Uterus (tissue), 2 donors: ENCODE measurements at regions not wholly inside any gene's neighbourhood (a gene's known extent, or its start where the extent isn't known, plus 50 kb on each side); places are given as distances from the start of the nearest gene placed in this dataset.

ENCODE experiments used
- POLR2A ChIP-seq, 2 donors: fragments of 450-650 bp; IDR thresholded peaks; one replicate each; pipeline ENCODE4 v1.6.1; 2016; ENCODE audit warnings: antibody characterized with exemption in 2 of 2, mild to moderate bottlenecking in 1 of 2, moderate library complexity in 1 of 2
- TF ChIP-seq, protein P1 (sequence below), 4 experiments: fragments of 200-600 bp in 2 of 4; fragments of 450-650 bp in 2 of 4; sonication (generic) in 2 of 4; IDR thresholded peaks; one replicate each; pipeline ENCODE4 v1.5.1; 2016 to 2019; ENCODE audit warnings: antibody characterized with exemption in 4 of 4, mild to moderate bottlenecking in 2 of 4, moderate library complexity in 1 of 4

DNA sequence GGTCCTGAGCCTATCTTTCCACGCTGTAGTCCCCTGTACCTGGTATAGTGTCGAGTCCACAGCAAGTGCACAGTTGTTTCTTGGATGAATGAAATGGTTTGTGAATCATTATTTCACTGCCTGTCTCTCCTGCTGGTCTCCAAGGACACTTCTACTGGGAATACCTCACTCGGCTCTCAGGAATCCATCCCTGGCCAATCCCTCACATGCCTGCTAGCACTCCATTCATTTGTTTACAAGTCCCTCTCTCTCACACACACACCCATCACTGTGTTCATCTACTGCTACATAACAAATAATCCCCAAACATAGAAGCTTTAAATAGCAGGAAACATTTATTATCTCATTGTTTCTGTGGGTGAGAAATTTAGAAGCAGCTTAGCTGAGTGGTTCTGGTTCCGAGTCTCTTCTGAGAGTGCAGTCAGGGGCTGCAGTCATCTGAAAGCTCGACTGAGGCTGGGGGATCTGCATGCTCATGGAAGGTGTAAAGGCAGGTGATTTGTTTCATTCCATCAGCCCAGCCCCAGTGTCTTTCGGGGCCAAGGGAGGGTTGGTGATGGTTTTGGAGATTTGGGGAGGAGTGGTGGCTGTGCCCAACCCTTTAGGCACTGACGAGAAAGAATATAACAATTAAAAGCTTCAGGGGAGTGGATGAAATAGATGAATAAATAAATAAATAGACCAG lies 132.7 kb upstream of the IER5L start:
- no peak for TF ChIP-seq POLR2A (IDR thresholded peaks at IDR 0.05)
- TF ChIP-seq, protein P1, sequence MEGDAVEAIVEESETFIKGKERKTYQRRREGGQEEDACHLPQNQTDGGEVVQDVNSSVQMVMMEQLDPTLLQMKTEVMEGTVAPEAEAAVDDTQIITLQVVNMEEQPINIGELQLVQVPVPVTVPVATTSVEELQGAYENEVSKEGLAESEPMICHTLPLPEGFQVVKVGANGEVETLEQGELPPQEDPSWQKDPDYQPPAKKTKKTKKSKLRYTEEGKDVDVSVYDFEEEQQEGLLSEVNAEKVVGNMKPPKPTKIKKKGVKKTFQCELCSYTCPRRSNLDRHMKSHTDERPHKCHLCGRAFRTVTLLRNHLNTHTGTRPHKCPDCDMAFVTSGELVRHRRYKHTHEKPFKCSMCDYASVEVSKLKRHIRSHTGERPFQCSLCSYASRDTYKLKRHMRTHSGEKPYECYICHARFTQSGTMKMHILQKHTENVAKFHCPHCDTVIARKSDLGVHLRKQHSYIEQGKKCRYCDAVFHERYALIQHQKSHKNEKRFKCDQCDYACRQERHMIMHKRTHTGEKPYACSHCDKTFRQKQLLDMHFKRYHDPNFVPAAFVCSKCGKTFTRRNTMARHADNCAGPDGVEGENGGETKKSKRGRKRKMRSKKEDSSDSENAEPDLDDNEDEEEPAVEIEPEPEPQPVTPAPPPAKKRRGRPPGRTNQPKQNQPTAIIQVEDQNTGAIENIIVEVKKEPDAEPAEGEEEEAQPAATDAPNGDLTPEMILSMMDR (IDR thresholded peaks at IDR 0.05) = no peak
